Naive B cell (primary cell): ENCODE measurements at regions not wholly inside any gene's neighbourhood (a gene's known extent, or its start where the extent isn't known, plus 50 kb on each side); places are given as distances from the start of the nearest gene placed in this dataset.
A peak's percentile ranks its signal among the peaks of the same experiment; 100 is the strongest.

Source experiments
- ATAC-seq, 2 donors: fragments of 150-1000 bp; cut with Tn5 transposase; 2 replicates each; pipeline ENCODE4 v1.10.0; 2021; ENCODE audit warnings: low read depth in 2 of 2, mild to moderate bottlenecking in 2 of 2, moderate library complexity in 2 of 2
- DNase-seq: peaks from one replicate; pipeline ENCODE4 v3.0.0; 2022
- H3K27ac Mint-ChIP-seq, 6 donors: one replicate each; pipeline ENCODE4 v1.8.0; 2020 to 2022; ENCODE audit warnings: mild to moderate bottlenecking in 6 of 6, mixed read lengths in 6 of 6, moderate library complexity in 5 of 6, inconsistent platforms in 2 of 6
- H3K27me3 Mint-ChIP-seq, 3 donors: one replicate each; pipeline ENCODE4 v1.8.0; 2021 to 2022; ENCODE audit warnings: mixed read lengths in 3 of 3, mild to moderate bottlenecking in 1 of 3
- H3K36me3 Mint-ChIP-seq, 2 donors: one replicate each; pipeline ENCODE4 v1.8.0; 2020 to 2022; ENCODE audit warnings: mixed read lengths in 2 of 2, inconsistent platforms in 1 of 2, mild to moderate bottlenecking in 1 of 2
- H3K4me1 Mint-ChIP-seq, 3 donors: one replicate each; pipeline ENCODE4 v1.8.0; 2020 to 2022; ENCODE audit warnings: mixed read lengths in 3 of 3, inconsistent platforms in 1 of 3, mild to moderate bottlenecking in 1 of 3, moderate library complexity in 1 of 3
- H3K4me3 Mint-ChIP-seq, 8 donors: one replicate each; pipeline ENCODE4 v1.8.0; 2020 to 2022; ENCODE audit warnings: mild to moderate bottlenecking in 8 of 8, mixed read lengths in 8 of 8, moderate library complexity in 8 of 8, inconsistent platforms in 2 of 8
- H3K9me3 Mint-ChIP-seq, 7 donors: one replicate each; pipeline ENCODE4 v1.8.0; 2020 to 2022; ENCODE audit warnings: mixed read lengths in 7 of 7, mild to moderate bottlenecking in 5 of 7, inconsistent platforms in 2 of 7, moderate library complexity in 1 of 7

DNA sequence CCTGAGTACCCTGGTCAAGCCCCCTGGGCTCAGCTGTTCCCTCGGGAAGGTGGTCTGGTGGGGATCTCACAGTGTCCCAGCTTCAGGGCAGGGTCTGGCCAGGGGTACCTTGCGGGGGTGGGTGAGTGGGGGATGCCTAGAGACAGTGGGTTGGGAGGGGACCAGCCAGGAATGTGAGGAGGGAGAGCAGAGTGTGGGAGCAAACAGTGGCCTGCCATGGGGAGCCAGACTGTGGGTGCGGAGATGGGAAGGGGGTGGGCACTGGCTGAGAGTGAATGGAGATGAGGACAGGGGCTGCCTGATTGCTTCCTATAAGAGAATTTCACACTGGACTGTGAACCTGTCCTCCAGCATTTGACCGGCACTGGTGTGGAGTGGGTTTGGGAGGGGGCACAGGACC is 95.1 kb downstream of the VEGFA start:
- Mint-ChIP-seq H3K36me3 (no peaks in the 10 kb centered on the region), H3K9me3 (peaks cover 0 to 3% (median 0%) of the 10 kb centered on the region in 7 donors), H3K4me3 (no peak overlapping the region), H3K4me1 (no peaks in the 10 kb centered on the region), H3K27ac (no peak overlapping the region), H3K27me3 (peaks cover 17 to 37% (median 36%) of the 10 kb centered on the region in 3 donors)
- no peak for ATAC-seq
- no peak for DNase-seq

- H3K27ac Mint-ChIP-seq: no peak overlapping the region
- DNase-seq: no peak
- H3K27me3 Mint-ChIP-seq: peaks cover 17 to 39% (median 38%) of the 10 kb centered on the region in 3 donors
- no peak for ATAC-seq
- no peaks in the 10 kb centered on the region for H3K36me3 Mint-ChIP-seq
- H3K4me1 Mint-ChIP-seq: no peaks in the 10 kb centered on the region
- H3K4me3 Mint-ChIP-seq: no peak overlapping the region
- H3K9me3 Mint-ChIP-seq: peaks cover 0 to 3% (median 0%) of the 10 kb centered on the region in 7 donors
Measured at GRCh38 chr6:43862925-43863324, 92.9 kb downstream of the VEGFA start.

DNA sequence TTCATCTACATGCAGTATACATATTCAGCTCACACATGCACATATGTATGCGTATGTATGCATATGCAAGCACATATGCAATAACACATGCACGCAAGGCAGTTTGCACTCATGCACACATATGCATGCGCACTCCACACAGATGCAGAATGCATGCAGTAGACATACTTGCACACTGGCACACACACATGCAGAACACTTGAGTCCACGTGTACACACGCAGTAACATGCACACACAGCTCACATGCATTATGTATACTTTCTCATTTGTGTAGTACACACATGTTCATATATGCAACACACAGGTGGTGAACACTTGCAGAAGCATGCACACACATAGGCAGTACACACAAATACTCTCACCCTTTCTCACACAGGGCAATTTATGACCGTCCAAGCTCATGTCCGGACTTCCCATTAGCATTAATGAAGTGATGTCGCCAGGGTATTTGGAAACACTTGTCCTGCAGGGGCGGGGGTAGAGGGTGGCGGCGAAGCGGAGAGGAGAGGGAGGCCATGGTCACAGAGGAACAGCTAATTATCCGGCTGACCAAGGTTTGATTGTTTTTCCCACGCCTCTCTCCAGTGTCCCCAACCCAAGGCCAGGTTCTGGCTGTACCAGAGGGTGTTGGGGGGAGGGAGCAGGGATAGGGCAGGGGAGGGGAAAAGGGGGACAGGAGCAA is 91.3 kb downstream of the VEGFA start:
- Mint-ChIP-seq H3K4me3 (no peak overlapping the region), H3K9me3 (peaks cover 0 to 3% (median 0%) of the 10 kb centered on the region in 7 donors), H3K36me3 (no peaks in the 10 kb centered on the region), H3K27ac (no peak overlapping the region), H3K4me1 (no peaks in the 10 kb centered on the region), H3K27me3 (peaks cover 15 to 38% (median 31%) of the 10 kb centered on the region in 3 donors)
- DNase-seq (no peak), ATAC-seq (no peak)

DNA sequence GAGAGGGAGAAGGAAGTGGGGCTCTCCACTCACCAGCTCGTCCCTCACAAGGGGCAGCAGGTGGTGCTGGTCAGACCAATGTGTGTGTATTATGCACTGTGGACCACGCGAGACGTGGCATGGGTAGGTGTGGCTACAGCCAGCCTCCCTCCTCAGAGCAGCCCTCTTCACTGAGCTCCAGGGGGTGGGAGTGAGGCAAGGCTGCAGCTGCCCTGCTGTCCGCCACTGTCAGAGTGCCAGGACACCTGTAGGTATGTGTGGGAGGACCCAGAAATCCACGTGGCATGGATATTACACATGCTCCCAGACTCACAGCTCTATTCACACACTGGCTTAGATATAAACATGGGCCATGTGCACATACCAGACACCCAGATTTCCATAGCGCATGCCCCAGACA is 90.3 kb downstream of the VEGFA start:
- peaks cover 10 to 27% (median 27%) of the 10 kb centered on the region in 3 donors for H3K27me3 Mint-ChIP-seq
- no peak for ATAC-seq

GRCh38 chr6:43859213-43859612 is 89.2 kb downstream of the VEGFA start:
- Mint-ChIP-seq H3K4me1 (no peaks in the 10 kb centered on the region), H3K36me3 (no peaks in the 10 kb centered on the region), H3K4me3 (no peak overlapping the region), H3K9me3 (peaks cover 0 to 3% (median 0%) of the 10 kb centered on the region in 7 donors), H3K27me3 (peaks cover 10 to 23% (median 20%) of the 10 kb centered on the region in 3 donors), H3K27ac (no peak overlapping the region)
- no peak for ATAC-seq
- DNase-seq: no peak

More for the DNA sequence above, 90.3 kb downstream of the VEGFA start:
- Mint-ChIP-seq H3K27ac (no peak overlapping the region), H3K4me3 (no peak overlapping the region), H3K4me1 (no peaks in the 10 kb centered on the region), H3K9me3 (peaks cover 0 to 3% (median 0%) of the 10 kb centered on the region in 7 donors), H3K36me3 (no peaks in the 10 kb centered on the region)
- no peak for DNase-seq

DNA sequence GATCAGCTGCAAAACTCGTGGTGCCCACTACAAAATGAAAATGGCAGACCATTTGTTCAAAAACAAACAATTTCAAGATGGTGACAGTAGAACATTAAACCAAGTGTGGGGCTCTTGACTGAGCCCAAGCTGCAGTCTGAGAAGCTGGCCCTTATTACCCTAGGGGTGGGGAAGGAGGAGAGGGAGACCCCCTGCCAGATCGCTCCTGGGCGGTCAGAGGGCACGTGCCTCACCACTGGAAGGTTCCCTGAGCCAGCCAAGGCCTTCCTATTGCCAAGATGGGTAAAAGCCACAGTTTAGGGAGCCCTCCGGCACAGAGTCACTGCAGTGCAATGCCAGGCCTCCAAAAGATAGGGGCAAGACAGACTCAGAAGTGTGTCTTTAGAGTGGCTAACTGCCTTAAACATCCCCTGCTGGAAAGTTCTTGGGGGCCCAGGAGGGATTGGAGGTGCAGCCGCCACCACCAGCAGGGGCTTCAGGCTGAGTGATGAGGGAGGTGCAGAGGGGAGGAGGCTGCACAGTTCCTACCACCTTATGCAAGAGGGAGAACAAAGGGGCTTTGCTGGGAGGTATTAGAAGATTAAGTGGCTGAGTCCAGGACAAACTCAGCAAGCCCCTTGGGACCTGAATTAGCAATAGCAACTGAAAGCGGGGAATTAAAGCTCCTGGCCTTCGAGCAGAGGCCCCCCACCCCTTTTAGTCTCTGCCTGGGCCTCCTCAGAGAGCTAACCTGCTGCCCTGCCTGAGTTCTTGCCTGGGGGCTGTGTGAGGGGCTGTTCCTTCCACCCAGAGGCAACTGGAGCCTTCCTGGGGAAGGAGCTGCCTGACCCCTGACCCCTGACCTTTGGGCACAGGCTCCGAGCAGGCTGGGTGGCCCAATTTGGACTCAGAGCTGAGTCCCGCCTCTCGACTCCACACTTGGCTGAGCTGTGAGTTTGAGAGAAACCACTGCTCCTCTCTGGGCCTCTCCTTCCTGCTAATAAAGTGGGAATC is 88.4 kb downstream of the VEGFA start:
- Mint-ChIP-seq H3K27me3 (peaks cover 6 to 23% (median 16%) of the 10 kb centered on the region in 3 donors), H3K36me3 (no peaks in the 10 kb centered on the region), H3K9me3 (peaks cover 0 to 3% (median 0%) of the 10 kb centered on the region in 7 donors), H3K4me3 (no peak overlapping the region), H3K4me1 (no peaks in the 10 kb centered on the region), H3K27ac (no peak overlapping the region)
- DNase-seq (no peak), ATAC-seq (no peak)

DNA sequence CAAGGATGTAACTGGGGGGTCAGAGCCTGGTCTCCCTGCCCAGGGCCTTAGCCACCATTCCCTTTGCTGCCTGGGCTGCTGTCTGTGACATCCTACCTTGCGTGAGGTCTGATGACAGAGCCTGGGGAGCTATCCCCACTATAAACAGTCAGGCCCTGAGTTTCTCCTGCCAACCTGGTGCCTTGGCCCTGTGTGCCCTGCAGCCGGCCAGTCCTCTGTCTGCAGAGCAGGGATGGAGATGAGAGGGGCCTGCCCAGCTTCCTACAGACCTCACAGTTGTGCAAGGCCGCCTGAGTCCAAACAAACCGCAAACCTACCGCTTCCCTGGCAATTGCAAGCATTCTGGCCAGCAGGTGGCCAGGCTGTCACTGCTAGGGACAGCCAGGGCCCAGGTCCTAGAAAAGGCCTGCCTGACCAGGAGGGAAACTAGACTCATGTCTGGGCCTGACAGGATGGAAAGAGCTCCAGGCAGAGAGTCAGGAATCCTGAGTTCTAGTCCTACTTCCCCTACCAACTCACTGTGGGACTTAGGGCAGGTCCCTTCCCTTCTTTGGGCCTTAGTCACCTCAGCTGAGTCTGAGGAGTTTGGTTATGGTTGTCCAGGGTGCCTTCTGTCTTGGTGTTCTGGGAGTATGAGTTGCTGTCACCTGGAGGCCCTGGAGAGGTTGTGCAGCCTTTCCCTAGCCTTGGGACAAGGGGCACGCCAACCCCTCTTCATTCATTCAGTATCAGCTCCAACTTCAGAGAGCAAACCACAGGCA is 86.2 kb downstream of the VEGFA start:
- Mint-ChIP-seq H3K9me3 (peaks cover 0 to 1% (median 0%) of the 10 kb centered on the region in 7 donors), H3K4me3 (no peak overlapping the region), H3K27ac (no peak overlapping the region), H3K27me3 (peaks cover 0 to 17% (median 9%) of the 10 kb centered on the region in 3 donors), H3K4me1 (no peaks in the 10 kb centered on the region), H3K36me3 (no peaks in the 10 kb centered on the region)
- DNase-seq (no peak), ATAC-seq (no peak)

DNA sequence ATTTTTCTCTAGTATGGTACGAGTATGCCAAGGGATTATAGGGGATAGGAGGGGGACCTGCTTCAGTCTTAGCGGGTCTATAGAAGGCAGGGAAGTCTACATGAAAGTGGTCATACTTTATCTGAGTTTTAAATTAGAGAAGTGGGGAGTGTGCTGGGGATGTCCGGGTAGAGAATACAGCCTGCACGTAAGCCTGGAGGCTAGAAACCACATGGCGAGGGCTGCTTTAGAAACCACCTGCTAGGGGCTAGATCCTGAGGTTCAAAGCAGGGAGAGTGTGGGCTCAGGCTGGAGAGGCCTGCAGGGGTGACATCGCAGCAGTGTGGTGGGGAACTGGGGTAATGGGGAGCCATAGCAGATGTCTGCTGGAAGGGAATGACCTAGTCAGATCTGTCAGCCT is 85.2 kb downstream of the VEGFA start:
- Mint-ChIP-seq H3K4me3 (no peak overlapping the region), H3K27ac (no peak overlapping the region), H3K27me3 (peaks cover 0 to 17% (median 9%) of the 10 kb centered on the region in 3 donors), H3K4me1 (no peaks in the 10 kb centered on the region), H3K9me3 (no peaks in the 10 kb centered on the region), H3K36me3 (no peaks in the 10 kb centered on the region)
- no peak for DNase-seq
- no peak for ATAC-seq

DNA sequence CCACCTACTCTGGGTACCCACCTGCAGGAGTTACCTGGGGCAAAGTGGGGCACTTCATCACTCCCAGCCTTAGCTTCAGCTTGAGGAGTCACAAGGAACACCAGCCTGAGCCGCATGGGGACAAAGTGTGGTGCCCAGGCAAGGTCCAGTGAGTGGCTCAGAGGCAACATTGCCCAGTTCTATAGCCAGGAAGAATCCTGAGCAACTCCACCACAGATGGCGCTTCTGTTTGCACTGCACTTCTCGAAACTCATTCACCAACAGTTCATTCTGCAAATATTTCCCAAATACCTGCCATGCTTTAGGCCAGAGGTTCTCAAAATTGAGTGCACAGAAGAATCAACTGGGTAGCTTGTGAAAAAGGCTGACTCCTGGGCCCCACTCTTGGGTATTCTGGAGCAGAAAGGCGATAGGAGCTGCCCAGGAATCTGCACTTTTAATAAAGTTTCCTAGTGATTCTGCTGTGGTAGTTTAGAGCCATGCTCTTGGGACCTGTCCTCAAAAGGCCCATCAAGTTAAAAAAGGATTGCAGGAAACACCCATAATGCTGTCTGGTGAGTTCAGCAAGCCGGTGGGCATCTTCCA is 83.1 kb downstream of the VEGFA start:
- H3K27me3 Mint-ChIP-seq: peaks cover 0 to 13% (median 6%) of the 10 kb centered on the region in 3 donors
- H3K4me3 Mint-ChIP-seq: no peak overlapping the region
- H3K36me3 Mint-ChIP-seq: no peaks in the 10 kb centered on the region
- DNase-seq (no peak), ATAC-seq (no peak)
- H3K9me3 Mint-ChIP-seq: no peaks in the 10 kb centered on the region
- no peaks in the 10 kb centered on the region for H3K4me1 Mint-ChIP-seq
- H3K27ac Mint-ChIP-seq: no peak overlapping the region

DNA sequence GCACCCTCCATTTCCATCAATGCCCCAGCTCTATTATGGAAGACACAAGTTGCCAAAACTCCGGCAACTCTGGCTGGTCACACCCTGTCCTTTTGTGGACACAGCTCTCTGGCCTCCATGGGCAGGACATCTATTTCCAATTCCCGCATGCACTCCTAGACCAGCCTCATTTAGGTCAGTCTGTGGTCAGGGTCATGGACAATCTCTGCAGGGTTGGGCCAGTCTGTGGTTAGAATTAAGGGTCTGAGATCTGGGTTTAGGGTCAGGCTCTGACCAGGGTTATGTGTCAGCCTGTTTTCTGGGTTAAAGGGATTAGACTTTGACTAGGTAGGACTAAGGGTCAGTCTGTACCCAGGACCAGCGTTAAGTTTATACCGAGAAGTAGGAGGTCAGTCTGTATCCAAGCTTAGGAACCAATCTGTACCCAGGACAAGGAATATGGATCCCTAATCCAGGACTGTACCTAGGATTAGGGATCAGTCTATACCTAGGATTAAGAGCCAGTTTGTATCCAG is 82.4 kb downstream of the VEGFA start:
- no peak overlapping the region for H3K27ac Mint-ChIP-seq
- peaks cover 4 to 20% (median 13%) of the 10 kb centered on the region in 3 donors for H3K27me3 Mint-ChIP-seq
- H3K9me3 Mint-ChIP-seq: no peaks in the 10 kb centered on the region
- H3K4me1 Mint-ChIP-seq: no peaks in the 10 kb centered on the region
- H3K4me3 Mint-ChIP-seq: no peak overlapping the region
- no peak for ATAC-seq
- no peak for DNase-seq
- H3K36me3 Mint-ChIP-seq: no peaks in the 10 kb centered on the region

GRCh38 chr6:43851204-43851865 is 81.3 kb downstream of the VEGFA start:
- ATAC-seq (no peak), DNase-seq (no peak)
- no peak overlapping the region for H3K27ac Mint-ChIP-seq
- H3K36me3 Mint-ChIP-seq: no peaks in the 10 kb centered on the region
- H3K27me3 Mint-ChIP-seq: peaks cover 7 to 20% (median 14%) of the 10 kb centered on the region in 3 donors
- peak overlapping the region in 1 of 8 donors; percentile 68 for H3K4me3 Mint-ChIP-seq
- H3K9me3 Mint-ChIP-seq: no peaks in the 10 kb centered on the region
- no peaks in the 10 kb centered on the region for H3K4me1 Mint-ChIP-seq
